ENCODE measurements at regions not wholly inside any gene's neighbourhood (a gene's known extent, or its start where the extent isn't known, plus 50 kb on each side); places are given as distances from the start of the nearest gene placed in this dataset.

DNA sequence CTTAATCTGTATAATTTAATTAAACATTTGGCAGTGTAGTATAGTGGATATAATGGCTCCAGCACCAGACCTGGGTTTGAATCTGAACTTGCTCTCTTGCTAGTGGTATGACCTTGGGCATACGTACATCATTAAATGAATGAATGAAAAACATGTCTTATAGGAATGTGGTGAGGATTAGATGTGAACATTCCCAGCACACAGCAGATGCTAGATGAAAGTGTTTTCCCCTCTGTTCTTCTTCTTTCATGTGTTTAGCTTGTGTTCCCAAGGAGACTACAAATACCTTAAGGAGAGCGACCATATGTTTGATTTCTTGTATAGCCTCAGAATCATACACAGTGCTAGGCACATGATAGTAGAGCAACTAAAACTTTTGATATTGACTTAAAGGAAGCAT is 56.5 kb downstream of the CT47B1 start:
- DNase-seq, result no peak

DNA sequence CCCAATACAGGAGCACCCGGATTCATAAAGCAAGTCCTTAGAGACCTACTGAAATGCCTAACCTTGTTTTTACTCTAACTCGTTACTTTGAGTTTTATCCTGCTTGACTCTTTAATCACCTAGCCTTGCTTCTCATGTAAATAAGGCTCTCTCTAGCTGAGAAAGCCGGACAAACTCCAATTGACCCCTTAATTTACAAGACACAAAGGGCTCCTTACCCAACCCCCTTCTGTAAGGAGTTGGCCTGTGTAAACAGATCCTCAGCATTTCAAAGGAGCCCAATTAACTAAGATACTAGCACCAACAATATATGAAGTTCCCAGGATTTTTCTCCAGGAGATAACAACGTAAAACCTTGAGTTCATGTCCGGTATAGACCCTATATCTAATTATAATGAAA is 61.7 kb downstream of the CT47B1 start:
- DNase-seq, result no peak

- DNase-seq, result no peak
Measured at GRCh38 chrX:120801426-120801825, 74.2 kb downstream of the CT47B1 start.

DNA sequence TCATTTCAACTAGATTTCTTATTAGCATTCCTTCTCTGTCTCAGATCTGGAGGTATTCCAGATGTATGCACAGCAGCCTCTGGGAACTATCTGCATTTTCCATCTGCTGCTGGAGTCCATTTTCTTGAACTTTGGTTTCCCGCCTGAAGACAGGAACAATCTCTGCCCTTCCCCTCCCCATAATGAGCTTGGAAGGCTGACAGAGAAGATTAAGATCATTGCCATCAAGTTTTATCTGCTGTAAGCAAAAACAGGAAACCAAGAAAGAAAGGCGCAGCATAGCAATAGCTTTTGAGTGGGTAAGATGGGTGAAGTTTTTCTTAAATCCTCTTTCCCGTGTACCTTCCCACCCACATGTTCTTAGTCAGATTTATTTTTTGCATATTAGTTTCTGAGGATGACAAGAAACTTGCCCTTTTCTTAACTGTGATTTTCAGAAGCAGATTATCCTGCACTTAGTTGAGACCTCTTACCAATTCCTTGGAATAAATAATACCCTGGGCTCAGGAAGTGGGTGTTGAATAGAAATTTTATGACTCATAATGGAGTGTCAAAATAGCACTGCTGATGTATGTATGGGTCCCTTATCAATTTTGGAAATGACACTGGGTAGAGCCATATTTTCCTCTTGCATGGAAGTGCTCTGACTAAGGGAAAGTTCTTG is 78.3 kb downstream of the CT47B1 start:
- DNase-seq, result no peak

GRCh38 chrX:120795301-120795700 is 80.4 kb downstream of the CT47B1 start:
- DNase-seq, result no peak

- no peak for DNase-seq
Measured at GRCh38 chrX:120794525-120794975, 81.1 kb downstream of the CT47B1 start.

DNA sequence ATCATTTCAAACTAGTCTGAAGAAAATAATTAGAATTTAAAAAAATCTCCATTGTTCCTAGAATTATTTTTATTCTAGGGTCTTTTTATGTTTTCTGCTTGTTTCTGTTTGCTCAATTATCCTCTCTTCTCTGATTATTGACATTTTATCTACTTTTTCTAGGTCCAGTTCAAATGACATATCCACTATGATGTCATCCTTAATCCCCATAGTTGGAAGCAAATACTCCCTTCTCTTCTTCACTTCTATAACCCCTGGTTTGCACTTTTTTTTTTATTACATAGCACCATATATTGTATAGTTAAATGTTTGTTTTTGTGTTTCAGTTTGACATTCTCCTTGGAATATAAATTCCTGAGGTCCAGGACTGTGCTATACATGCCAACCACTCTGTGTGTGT is 82.6 kb downstream of the CT47B1 start:
- DNase-seq, result no peak

DNA sequence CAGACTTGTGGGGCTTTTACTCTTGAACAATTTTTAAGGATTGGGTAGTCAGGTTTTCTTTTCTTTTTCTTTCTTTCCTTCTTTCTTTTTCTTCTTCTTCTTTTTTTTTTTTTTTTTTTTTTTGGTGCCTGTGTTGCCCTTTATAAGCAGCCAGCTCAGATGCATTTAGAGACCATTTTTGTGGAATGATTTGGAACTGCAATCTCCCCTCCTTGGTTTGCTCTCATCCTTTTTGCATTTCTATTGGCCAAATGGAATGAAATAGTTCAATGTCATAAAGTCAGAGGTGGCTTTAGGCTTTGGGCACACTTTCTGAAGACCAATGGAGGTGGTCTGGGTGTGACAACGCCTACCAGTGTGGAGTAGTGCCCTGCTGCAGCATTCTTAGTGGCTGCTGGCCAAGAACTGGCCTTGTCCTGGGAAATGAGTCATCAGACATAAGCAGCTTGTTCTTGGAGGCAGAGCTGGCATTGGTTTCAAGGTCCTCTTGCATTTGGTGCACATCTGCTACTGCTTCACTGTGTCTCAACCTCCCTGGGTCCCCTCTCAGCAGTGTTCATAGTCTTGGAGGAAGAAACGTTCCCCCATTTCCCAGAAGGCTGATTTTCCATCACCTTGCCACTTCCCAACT is 84.5 kb downstream of the CT47B1 start:
- DNase-seq, result peak in 6 of 14 donors; percentile 0 to 9 (median 1)

- DNase-seq, result no peak
Measured at GRCh38 chrX:120790552-120790951, 85.1 kb downstream of the CT47B1 start.

- peak in 8 of 14 donors; percentile 0 to 19 (median 4) for DNase-seq
Measured at GRCh38 chrX:120790118-120790517, 85.5 kb downstream of the CT47B1 start.

GRCh38 chrX:120781403-120781802 is 94.3 kb downstream of the CT47B1 start:
- no peak for DNase-seq

DNA sequence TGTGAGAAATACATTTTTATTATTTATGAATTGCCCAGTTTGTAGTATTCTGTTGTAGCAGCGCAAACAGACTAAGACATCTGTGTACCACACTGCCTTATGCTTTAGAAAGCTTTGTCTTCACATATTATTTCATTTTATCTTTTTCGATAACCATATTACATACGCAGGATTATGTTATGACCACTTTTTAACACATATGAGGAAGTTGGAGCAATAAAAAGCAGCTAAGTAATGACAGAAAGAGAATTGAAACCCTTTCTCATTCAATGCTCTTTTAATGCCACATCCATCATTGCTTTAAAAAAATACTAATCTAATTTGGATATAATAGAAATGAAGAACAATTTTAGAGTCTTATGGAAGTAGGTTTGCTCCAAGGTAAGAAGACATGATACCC is 99.7 kb downstream of the CT47B1 start:
- DNase-seq, result no peak

- DNase-seq, result no peak
Measured at GRCh38 chrX:120774606-120775005, 101.1 kb downstream of the CT47B1 start.

GRCh38 chrX:120773801-120774200 is 101.9 kb downstream of the CT47B1 start:
- DNase-seq, result no peak

GRCh38 chrX:120769576-120770341 is 105.9 kb downstream of the CT47B1 start:
- DNase-seq, result no peak

DNA sequence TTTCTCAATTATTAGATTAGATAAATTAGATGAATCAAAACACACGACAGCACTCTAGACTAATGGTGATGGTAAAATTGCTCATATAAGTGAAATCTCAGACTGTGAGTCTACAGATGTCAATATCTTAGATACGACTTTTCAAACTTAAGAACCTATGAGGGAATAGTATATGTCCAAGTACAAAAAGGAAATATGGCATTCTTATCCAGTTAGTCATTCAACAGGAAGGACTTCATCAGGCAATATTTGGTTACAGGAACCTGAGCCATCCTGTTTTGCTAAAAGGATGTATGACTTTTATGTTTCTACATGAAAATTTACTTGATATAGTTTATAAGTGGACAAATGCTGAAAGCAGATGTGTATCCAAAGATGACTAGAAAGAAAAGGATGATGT is 107.0 kb downstream of the CT47B1 start:
- DNase-seq, result no peak

DNA sequence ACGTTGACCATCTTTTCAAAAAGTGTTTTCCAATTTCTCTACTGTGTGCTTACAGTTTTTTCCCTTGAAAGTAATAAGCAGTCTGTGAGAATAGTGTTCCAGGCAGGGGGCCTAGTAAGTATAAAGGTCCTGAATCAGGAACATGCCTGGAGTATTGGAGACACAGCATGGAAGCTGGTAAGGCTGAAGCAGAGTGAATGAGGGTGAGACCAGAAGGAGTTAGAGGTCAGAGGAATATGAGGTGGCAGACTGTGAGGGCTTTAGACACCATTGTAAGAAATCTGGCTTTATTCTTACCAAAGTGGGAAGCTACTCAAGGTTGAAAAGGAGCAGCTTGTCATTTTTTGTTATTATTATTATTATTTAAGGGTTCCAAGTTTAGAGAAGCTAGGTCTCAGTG is 107.4 kb downstream of the CT47B1 start:
- no peak for DNase-seq

GRCh38 chrX:120763269-120763668 is 112.4 kb downstream of the CT47B1 start:
- DNase-seq, result no peak

- DNase-seq, result no peak
Measured at GRCh38 chrX:120761810-120762209, 113.9 kb downstream of the CT47B1 start.

DNA sequence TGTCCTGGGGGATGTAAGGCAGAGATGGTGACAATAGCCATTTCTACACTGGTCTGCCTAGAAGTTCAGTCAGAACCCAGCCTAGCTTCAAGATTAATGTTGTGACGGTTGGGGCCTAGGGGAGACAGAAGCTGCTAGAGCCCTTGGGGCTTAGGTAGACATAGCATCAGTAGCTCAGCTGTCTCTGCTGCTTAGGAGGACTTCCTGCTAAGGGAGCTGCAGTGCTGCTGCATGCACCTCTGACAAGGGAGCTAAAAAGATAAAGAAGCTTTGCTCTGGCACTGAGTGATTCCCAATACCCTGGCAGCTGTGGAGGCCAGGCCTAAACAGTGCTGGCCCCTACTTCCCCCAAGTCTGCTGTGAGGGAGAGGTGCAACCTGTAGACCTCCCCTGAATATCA is 116.0 kb downstream of the CT47B1 start:
- no peak for DNase-seq

GRCh38 chrX:120755066-120755846 is 120.4 kb downstream of the CT47B1 start:
- DNase-seq, result no peak

DNA sequence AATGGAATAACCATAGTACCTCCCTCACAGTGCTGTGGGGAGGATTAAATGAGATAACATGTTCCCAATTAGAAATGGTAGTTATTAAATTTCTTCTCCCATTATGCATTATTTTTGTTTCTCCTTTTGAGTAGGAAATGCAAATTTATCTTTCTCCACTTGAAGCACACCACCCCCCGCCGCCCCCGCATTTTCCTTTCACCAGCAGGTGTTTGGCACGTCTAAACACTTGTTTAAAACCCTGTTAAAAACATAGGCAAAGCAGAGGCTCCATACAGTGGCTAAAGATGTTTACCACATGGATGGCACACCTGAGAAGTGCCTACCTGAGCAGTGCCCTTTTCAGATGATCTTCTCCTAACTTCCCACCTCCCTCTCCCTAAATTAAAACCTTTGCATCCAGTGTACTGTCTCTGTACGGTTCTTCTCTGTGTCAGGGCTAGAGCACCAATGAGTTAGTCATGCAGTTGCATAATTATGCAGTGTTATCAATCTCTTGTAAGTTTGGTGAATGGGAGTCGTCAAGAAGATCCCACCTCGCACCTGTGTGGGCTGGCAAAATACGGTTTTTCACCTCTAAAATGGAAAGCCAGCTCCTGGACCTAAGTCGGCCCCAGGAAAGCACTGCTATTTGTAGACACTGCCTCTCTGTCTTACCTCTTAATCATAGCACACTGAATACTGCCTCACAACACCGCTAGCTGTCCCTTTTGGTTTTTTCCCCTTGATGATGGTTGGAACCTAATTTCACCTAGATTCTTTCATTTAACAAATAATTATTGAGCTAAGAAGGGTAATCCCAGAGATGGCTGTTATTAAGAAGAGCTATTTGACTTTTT is 122.0 kb downstream of the CT47B1 start:
- DNase-seq, result no peak
